Hypothalamus (tissue), 51 donors: ENCODE measurements at regions not wholly inside any gene's neighbourhood (a gene's known extent, or its start where the extent isn't known, plus 50 kb on each side); places are given as distances from the start of the nearest gene placed in this dataset.
"Not testable (repeated sequence)": the region's sequence is repeated elsewhere in the genome, so short reads cannot be mapped to it uniquely, and the experiment has no call there.

Source experiments
- DNase-seq, 51 donors: peaks; one replicate each; lab custom pipeline; 2025; lab: John Stamatoyannopoulos, UW

DNA sequence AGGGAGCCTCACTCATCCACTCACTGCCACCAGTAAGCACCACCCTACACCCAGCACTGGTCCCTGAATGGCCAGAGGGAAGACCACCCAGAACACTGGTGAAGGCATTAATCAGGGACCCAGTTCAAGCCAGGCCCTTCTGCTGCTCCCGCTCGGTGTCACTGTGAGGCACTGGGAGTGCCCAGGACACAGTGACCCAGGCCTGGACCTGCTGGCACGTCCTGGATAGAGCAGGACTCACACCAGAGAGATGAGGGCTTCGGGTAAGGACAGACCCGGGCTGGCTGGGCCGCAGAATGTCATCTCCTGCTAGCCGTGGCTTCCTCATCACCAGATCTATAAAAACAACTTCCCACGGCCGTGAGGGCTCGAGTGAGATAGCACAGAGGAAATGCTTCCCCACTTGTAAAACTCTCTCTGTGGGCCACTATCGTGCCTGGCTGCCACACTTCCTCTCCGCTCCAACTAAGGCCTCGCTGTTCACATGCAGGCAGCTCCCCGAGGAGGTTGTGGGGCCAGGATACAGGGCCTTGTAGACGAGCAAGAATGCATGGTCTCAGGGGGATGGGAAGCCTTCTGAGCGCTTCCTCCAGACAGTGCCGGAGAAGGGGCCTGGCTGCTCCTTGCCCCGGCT, 158.1 kb downstream of the NPIPB11 start:
- DNase-seq, result not testable (repeated sequence)

DNA sequence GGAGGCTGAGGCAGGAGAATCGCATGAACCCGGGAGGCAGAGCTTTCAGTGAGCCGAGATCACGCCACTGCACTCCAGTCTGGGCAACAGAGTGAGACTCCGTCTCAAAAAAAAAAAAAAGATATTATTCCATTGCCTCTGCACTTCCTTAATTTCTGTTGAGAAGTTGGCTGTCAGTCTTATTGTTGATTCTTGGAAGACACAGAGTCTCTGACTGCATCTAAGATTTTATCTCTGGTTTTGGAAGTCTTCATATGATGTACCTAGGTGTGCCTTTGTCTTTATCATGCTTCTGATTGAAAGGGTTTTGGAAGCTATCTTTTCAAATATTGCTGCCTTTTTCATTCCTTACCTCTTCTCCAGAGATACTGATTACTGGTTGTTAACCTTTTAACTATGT, 160.4 kb downstream of the NPIPB11 start:
- DNase-seq, result not testable (repeated sequence)

DNA sequence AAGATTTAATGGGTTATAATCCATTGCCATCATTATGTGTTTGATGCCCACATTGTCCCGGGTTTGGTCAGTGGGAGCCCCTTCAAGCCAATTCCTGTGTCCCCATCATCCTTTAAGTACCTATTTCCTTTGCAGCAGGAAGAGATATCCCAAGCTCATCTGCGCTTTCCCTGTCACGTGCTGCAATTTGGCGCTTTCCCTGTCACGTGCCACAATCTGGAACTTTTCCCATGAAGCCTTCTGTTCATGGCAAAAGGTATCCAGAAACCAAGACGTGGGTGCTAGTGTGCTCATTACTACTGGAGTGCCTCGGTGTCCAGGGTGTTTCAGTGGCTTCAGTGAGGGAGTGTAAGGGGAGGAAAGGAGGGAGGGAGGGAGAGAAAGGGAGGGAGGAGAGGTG, 168.5 kb downstream of the NPIPB11 start:
- DNase-seq, result no peak

DNA sequence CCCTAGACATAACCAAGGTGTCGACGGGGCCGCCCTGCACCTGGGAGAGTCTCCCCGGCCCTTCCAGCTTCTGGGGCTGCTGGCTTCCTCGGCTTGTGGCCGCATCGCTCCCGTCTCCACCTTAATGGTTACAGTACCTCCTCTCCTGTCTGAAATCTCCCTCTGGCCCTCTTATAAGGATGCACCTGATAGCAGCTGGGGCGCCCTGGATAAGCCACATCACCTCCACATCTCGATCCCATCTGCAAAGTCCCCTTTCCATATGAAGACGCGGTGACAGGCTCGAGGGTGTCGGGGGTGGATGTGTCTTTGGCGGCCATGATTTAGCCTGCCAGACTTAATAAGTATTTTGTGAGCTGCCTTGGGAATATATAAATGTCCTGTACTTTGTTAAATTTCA, 169.0 kb downstream of the NPIPB11 start:
- DNase-seq, result not testable (repeated sequence)

DNA sequence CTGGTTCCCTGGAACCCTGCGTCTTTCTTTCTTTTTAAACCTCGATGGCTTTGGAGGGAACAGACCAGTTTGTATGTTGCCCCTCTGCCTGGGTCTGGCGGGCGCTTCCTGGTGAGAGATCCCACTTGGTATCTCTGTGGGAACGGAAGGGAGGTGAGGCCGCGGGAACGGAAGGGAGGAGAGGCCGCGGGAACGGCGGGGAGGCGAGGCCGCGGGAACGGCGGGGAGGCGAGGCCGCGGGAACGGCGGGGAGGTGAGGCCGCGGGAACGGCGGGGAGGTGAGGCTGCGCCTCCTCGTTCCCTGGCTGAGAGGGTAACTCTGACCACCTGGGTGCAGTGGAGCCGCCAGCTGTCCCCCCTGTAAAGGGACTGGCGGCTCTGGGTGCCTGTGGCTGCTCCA, 169.5 kb downstream of the NPIPB11 start:
- DNase-seq, result not testable (repeated sequence)

DNA sequence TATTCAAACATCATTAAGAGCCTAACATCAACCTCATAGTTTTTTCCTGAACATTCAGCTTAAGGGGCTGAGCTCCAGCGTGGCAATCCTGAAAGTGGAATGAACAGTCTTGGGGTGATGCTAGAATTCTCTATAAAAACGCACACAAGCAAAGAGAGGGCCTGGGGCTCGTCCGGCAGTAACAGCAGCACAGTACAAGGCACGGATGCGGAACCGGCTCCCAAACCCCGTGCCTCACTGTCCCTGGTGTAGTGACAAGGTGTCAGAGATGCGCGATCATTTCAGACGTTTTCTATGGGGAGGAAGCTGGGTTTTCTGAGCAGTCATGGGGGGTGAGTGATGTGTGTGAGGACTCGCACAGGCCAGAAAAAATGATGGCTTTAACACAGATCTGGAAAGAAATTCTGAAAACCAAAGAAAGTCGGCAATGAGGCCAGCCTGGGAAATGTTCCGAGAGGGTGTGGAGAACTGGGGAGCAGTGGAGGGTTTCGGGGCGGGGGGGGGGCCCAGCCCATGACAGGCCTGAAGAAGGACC, 170.6 kb downstream of the NPIPB11 start:
- DNase-seq, result not testable (repeated sequence)

DNA sequence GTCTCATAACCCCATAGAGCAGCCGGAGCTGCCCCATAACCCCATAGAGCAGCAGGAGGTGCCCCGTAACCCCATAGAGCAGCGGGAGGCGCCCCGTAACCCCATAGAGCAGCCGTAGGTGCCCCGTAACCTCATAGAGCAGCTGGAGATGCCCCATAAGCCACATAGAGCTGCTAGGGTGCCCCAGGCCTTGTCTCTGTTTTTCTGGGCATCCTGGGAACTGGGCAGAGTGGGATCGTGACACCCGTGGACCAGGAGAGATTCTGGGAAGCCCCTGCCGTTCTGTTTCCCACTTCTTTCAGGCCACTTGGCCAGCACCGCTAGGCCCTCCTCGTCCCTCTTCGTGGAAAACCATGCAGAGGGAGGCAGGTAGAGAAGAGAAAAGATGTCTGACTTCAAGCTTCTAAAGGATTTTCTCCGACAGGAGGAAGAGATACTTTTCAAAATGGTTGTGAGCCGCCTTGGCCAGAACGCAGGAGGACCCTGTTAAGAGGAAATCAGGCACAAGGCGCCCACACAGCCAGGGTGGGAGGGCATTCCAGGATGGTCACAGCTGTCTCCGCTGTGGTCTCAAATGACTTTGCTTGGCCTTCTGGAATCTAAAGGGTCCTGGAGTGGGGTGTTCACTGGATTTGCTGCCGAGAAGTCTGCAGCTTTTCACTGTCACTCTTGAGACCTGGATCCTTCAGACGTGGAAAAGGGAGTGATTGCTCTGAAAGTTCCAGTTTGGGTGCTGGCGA, 171.8 kb downstream of the NPIPB11 start:
- not testable (repeated sequence) for DNase-seq

DNA sequence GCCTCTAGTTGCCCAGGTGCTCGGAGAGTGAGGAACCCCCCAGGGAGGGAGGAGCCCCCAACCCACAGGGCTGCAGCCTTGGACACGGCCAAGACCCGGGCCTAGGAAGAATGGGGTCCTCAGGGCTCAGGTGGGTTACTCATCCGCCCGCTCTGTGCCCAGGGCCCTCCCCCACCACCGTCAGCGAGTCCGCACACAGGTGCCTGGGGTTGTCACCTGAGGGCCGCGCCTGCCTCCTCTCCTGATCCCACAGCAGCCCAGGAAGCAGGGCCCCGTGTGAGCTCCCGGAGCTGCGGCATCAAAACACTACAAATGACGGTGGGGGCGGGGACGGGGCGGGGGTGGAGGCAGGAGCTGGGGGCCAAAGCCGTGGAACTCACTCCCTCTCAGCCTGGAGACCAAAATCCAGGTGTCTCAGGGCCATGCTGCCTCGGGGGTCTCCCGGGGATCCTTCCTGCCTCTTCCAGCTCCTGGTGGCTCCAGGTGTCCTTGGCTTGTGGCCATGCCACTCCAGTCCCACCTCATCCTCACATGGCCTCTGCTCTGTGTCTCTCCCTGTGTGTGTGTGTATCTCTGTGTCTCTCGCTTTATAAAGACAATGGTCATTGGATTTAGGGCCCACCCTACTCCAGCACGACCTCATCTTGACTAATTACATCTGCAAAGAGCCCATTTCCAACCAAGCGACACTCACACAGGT, 172.7 kb downstream of the NPIPB11 start:
- DNase-seq, result not testable (repeated sequence)

DNA sequence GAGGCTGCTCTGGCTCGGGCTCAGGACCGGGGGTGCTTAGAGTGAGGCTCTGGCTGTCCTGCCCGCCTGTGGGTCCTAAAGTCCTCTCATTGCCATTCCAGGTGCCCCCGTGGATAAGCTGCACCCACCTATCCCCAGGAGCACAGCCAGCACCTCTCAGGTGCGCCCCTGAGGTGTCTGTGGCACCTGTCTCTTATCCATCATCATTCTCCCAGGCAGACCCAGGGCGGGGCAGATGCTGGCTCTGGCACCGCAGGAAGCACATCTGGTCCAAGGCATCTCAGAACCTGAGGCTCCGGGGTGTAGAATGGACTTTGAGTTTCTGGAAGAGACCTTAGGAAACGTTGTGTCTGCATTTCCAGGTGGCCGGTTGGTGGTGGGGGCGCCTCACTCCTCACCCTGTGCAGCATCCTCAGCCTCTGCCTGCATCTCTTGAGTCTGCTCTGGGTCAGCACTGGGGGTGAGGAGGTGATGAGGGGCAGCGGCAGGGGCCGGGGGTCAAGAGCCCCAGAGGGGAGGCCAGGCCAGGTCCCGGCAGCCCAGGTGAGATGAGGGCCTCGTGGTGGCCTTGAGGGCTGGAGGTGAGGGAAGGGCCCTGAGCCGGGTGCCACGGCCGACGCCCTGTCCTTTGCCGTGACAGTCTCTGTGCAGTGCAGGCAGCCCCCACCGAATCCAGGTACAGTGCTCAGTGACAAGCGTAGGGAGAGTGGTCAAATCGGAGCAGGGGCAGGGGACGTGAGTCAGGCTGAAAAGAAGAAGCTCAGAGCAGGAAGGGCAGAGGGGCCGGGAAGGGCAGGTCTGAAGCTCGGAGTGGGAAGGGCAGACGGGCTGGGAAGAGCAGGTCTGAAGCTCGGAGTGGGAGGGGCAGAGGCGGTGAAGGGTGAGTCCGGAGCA, 173.5 kb downstream of the NPIPB11 start:
- DNase-seq, result no peak

DNA sequence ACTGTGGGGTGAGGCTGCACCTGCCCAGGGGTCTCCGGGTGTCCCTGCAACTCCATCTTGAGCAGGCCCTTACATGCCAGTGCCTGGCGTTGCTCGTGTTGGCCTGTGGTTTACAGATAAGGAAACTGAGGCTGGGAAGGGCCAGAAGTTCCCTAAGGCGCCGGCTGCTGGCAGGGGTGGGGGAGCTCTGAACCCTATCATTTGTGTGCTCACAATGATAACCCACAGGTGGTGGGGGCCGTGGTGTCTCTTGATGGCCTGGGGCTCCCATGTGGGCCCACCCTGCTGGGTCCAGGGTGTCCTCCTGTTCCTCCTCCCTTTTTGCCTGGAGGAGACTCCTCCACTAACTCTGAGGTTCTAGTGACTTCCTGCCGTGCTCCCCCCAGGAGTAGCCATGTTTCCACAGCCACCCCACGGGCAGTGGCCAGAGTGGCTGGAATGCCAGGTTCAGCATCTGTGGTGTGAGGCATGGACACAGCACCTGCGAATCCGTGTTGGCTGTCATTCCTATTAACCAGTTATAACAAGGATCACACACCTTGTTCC, 174.3 kb downstream of the NPIPB11 start:
- not testable (repeated sequence) for DNase-seq

DNA sequence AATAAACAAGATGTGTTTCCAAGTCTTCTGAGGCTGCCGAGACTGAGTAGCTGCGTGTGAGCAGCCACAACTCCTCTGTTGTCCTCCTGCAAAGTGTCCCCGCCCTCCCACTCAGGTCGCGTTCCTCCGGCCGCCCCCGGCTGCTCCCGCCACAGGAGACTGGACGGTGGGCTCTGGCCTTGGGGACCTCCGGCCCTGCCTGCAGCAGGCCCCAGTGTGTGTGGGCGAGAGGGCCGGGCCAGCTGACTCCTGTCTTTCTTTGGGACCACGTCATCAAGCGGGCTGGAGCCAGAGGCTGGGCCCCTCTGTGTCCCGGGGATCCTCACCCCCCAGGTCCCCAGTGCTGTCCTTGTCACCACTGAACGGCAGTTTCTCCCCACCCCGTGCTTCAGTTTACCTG, 175.3 kb downstream of the NPIPB11 start:
- no peak for DNase-seq

DNA sequence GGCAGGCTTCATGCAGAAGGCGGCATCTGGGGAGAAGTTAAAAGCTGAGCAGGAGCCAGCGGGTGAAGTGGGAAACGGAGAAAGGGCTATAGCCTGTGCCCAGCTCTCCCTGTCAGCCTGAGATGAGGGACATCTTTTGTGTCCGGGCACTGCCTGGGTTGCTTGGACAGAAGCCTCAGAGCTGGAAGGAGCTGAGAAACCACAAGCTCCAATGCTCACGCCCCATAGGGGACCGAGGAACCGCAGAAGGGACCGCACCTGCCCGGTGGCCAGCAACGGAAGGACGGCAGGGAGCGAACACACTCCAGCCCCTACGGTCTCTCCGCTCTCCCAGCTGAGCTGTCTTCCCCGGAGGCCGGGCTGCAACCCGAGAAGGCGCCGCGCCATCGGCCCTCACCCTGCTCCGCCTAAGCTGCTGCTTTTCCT, 175.8 kb downstream of the NPIPB11 start:
- no peak for DNase-seq

DNA sequence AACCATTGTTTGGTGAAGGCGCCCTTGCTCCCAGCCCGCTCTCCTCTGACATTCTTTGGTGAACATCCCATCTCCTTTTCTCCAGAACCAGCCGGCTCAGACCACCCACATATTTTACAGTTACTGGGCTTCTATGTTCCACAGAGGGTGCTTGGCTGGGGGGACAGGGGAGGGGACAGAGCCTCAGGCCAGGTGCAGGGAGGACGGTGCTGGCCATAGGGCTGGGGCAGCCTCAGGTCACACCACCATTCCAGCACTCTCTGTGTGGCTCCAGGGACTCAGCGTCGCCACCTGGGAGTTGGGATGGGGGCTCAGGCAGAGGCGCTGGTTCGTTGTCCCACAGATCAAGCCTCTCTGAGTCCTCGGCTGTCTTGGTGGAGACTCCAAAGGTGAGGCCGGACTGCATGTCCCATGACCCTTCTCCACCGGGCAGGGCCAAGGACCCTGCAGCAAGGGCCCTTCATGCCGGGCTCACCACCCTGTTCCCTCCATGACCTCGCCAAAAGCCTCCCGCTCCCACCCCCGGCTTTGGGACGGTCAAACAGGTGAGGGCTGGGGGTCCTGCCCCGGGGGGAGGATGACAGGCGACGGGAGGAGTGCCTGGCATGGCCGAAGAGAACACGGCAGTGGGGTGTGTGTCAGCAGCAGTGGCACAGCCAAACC, 176.4 kb downstream of the NPIPB11 start:
- DNase-seq, result not testable (repeated sequence)

DNA sequence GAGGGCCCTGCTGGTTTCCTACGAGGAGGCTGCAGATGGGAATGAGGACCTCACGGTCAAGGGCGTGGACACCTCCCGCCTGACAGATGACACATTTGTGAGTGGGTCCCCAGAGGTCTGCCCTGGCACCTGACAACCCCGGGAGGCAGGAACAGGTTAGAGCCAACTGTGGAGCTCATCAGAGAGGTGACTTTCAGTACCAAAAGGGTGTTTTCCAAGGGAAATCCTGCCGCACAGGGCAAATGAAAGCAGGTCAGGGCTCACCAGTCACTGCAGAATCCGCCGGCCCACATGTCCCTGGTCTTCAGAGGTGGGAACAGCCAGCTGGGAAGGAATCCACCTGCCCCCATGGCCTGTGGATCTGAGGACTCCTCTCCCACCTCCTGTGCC, 176.9 kb downstream of the NPIPB11 start:
- not testable (repeated sequence) for DNase-seq

DNA sequence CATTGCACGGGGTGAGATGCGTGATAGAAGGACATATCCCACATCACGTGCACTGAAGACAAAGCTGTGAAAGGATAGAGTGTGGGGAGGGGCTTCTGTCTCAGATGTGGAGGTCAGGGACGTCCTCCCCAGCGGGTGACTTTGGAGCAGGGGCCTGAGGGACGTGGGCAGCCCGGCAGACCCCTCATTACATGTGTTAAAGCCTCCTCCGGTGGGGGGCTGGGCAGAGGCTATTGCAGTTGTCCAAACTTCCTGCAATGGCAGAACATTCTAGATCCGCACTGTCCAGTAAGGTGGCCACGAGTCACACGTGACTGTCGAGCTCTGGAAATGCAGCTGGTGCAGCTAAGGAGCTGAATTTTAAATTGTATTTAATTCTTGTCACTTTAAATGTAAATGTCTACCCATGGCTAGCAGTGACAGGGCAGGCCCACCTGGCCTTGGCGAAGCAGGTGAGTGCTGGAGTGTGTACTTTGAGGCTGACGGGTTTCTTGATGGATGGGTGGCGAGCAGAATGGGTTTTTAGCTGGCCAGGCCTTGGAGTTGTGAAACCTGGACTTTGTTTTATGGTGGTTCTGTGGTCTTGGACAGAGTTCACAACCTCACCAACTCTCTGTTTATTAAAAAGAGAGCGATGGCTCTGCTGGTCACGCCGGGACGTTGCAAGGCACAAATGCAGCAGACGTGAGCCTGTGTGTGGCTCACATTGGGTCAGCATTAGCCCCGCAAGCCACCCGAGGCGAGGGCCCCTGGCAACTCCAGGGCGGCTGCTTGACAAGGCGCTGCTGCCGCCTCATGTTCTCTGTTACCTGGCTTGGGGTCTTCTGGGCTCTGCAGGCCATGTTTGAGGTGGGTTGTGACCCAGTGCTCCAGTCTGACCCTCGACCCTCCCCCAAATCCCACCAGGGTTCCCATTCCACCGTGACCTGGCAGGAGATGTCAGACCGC, 177.6 kb downstream of the NPIPB11 start:
- not testable (repeated sequence) for DNase-seq

DNA sequence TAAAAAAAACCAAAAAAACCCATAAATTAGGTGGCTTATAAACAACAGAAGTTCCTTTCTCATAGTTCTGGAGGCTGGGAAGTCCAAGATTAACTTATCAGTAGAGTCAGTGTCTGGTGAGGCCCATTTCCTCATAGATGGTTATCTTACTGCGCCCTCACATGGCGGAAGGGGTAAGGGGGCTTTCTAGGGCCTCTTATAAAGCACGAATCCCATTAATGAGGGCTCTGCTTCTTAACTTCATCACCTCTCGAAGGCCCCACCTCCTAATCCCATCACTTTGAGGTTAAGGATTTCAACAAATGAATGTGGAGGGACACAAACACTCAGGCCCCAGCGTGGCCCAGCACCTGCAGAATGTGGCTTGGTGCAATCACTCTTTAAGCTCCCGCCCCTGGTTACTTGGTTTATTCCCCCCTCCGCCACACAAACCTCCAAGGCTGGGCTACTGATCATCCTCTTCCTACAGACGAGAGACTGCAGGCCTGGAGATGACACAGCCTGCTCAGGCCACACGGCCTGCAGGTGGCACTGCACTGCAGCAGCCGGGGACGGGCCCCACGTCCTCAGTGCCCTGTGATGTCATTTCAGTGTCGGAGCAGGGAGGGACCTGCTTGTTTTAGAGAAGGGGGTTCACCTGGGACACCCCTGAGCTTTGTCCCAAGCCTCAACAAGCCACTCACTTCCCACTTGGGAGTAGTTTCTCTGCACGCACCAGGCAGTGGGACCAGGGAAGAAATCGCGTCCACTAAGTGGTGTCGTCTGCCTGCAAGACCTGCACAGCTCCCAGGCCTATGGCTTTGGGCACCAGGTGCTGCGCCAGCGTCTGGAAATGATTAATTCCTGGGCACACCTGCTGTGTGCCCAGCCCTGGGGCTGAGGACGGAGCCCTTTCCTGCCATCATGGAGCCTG, 178.5 kb downstream of the NPIPB11 start:
- DNase-seq, result peak in 23 of 51 donors; percentile 6 to 57 (median 20)

DNA sequence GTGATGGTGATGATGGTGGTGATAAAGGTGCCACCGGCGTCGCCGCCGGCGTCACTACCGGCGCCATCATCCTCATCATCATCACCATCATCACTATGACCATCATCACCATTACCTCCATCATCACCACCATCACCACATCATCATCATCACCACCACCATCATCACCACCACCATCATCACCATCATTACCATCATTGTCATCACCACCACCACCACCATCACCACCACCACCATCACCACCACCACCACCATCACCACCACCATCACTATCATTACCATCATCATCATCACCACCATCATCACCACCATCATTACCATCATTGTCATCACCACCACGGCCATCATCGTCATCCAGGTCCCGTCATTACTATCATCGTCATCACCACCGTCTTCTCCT, 179.7 kb downstream of the NPIPB11 start:
- DNase-seq, result no peak
